SK-N-SH treated with all-trans-retinoic acid at 6 μM for 48 hours (cell line): ENCODE measurements at regions not wholly inside any gene's neighbourhood (a gene's known extent, or its start where the extent isn't known, plus 50 kb on each side); places are given as distances from the start of the nearest gene placed in this dataset.

Experiments
- ATAC-seq: fragments of 200-7000 bp; cut with Tn5 transposase; 3 replicates; pipeline ENCODE4 v1.9.1; 2020; ENCODE audit warnings: mild to moderate bottlenecking, moderate library complexity
- ARNTL ChIP-seq: fragments of 450-650 bp; formaldehyde crosslinking; IDR thresholded peaks from 2 replicates; pipeline ENCODE4 v1.5.0; 2020; ENCODE audit warnings: low read depth, mild to moderate bottlenecking, moderate library complexity, borderline replicate concordance
- CSDC2 ChIP-seq: fragments of 250-450 bp; sonication (Bioruptor Pico); IDR thresholded peaks from 2 replicates; pipeline ENCODE4 v1.5.0; 2020; ENCODE audit warnings: mild to moderate bottlenecking, moderate library complexity
- ESRRG ChIP-seq: fragments of 250-450 bp; sonication (Bioruptor Pico); IDR thresholded peaks from 2 replicates; pipeline ENCODE4 v1.6.1; 2021; ENCODE audit warnings: mild to moderate bottlenecking
- GLIS3 ChIP-seq: fragments of 250-450 bp; sonication (Bioruptor Pico); IDR thresholded peaks from 2 replicates; pipeline ENCODE4 v1.5.0; 2020; ENCODE audit warnings: mild to moderate bottlenecking, moderate library complexity
- ISL1 ChIP-seq: fragments of 250-450 bp; sonication (Bioruptor Pico); IDR thresholded peaks from 2 replicates; pipeline ENCODE4 v2.1.2; 2022; ENCODE audit warnings: mild to moderate bottlenecking, moderate library complexity
- OSR1 ChIP-seq: fragments of 250-450 bp; sonication (Bioruptor Pico); IDR thresholded peaks from 2 replicates; pipeline ENCODE4 v1.8.0; 2022; ENCODE audit warnings: moderate library complexity, mild to moderate bottlenecking, inconsistent platforms
- PPARA ChIP-seq: fragments of 250-450 bp; sonication (Bioruptor Pico); IDR thresholded peaks from 2 replicates; pipeline ENCODE4 v1.5.0; 2020; ENCODE audit warnings: mild to moderate bottlenecking, borderline replicate concordance
- RARB ChIP-seq: fragments of 250-450 bp; sonication (Bioruptor Pico); IDR thresholded peaks from 2 replicates; pipeline ENCODE4 v1.8.0; 2021; ENCODE audit warnings: mild to moderate bottlenecking, moderate library complexity
- SNAI2 ChIP-seq: fragments of 250-450 bp; sonication (Bioruptor Pico); IDR thresholded peaks from 2 replicates; pipeline ENCODE4 v1.5.0; 2020; ENCODE audit warnings: mild to moderate bottlenecking, moderate library complexity
- TCF4 ChIP-seq: fragments of 250-450 bp; sonication (Bioruptor Pico); IDR thresholded peaks from 2 replicates; pipeline ENCODE4 v1.8.0; 2021; ENCODE audit warnings: mild to moderate bottlenecking, moderate library complexity, borderline replicate concordance
- TOX ChIP-seq: fragments of 250-450 bp; sonication (Bioruptor Pico); IDR thresholded peaks from 2 replicates; pipeline ENCODE4 v1.8.0; 2021; ENCODE audit warnings: mild to moderate bottlenecking, moderate library complexity, borderline replicate concordance
- ZC3H10 ChIP-seq: fragments of 250-450 bp; sonication (Bioruptor Pico); IDR thresholded peaks from 2 replicates; pipeline ENCODE4 v1.5.1; 2021; ENCODE audit warnings: mild to moderate bottlenecking, moderate library complexity
- ZFP3 ChIP-seq: fragments of 250-450 bp; sonication (Bioruptor Pico); IDR thresholded peaks from 2 replicates; pipeline ENCODE4 v1.5.0; 2020; ENCODE audit warnings: mild to moderate bottlenecking, moderate library complexity
- ZFP30 ChIP-seq: fragments of 450-650 bp; formaldehyde crosslinking; IDR thresholded peaks from 2 replicates; pipeline ENCODE4 v1.5.0; 2022; ENCODE audit warnings: mild to moderate bottlenecking, moderate library complexity
- ZNF565 ChIP-seq: fragments of 450-650 bp; formaldehyde crosslinking; conservative IDR thresholded peaks from 2 replicates; pipeline ENCODE4 v1.5.0; 2020; ENCODE audit warnings: low read depth, mild to moderate bottlenecking, moderate library complexity
- ZNF70 ChIP-seq: fragments of 450-650 bp; formaldehyde crosslinking; IDR thresholded peaks from 2 replicates; pipeline ENCODE4 v1.5.0; 2020; ENCODE audit warnings: mild to moderate bottlenecking, moderate library complexity
- ZNF8 ChIP-seq: fragments of 450-650 bp; formaldehyde crosslinking; IDR thresholded peaks from 2 replicates; pipeline ENCODE4 v1.5.0; 2020; ENCODE audit warnings: mild to moderate bottlenecking, moderate library complexity
- TF ChIP-seq, protein P1 (sequence below): fragments of 250-450 bp; sonication (Bioruptor Pico); IDR thresholded peaks from 2 replicates; pipeline ENCODE4 v1.5.0; 2020; ENCODE audit warnings: mild to moderate bottlenecking, moderate library complexity
- TF ChIP-seq, protein P2 (sequence below): fragments of 250-450 bp; sonication (Bioruptor Pico); IDR thresholded peaks from 2 replicates; pipeline ENCODE4 v1.8.0; 2021; ENCODE audit warnings: low read depth, mild to moderate bottlenecking, moderate library complexity, borderline replicate concordance
- TF ChIP-seq, protein P3 (sequence below): fragments of 250-450 bp; sonication (Bioruptor Pico); IDR thresholded peaks from 2 replicates; pipeline ENCODE4 v1.8.0; 2020; ENCODE audit warnings: mild to moderate bottlenecking, moderate library complexity, borderline replicate concordance
- TF ChIP-seq, protein P4 (sequence below): fragments of 250-450 bp; sonication (Bioruptor Pico); IDR thresholded peaks from 2 replicates; pipeline ENCODE4 v1.5.1; 2021; ENCODE audit warnings: mild to moderate bottlenecking, moderate library complexity
- TF ChIP-seq, protein P5 (sequence below): fragments of 250-450 bp; sonication (Bioruptor Pico); IDR thresholded peaks from 2 replicates; pipeline ENCODE4 v1.5.1; 2020; ENCODE audit warnings: low read depth, mild to moderate bottlenecking, moderate library complexity

DNA sequence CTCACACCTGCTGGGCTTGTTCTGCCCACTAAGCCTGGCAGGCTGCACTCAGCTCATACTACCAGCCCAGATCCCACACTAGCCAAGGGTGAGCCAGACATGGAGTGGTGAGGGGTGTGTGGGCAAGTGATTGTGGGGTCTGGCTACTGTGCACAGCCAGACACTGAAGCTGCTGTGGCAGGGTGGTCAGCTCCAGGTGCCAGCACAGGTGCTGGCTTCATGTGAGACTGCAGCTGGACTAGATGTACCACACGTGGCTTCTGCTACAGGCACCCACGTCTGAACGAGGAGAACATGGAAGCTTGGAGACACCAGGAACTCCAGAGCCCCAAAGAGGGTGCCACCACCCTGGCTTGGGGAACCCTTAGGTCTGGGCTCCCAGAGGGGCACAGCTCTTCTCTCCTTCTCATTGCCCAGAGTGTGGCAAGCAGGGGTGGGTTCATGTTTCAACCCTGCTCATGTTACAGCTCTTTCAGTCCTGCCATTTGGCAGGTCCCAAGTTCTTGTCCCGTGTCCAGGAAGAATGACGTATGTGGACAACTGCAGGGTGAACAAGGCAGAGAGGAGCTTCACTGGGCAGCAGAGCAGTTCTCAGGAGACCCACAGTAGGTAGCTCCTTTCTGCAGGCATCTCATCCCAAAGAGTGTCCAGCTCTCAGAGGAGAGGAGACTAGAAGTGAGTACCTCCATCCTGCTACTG lies 1624.2 kb upstream of the TMEFF2 start:
- no peak for ATAC-seq
- TF ChIP-seq, protein P1, sequence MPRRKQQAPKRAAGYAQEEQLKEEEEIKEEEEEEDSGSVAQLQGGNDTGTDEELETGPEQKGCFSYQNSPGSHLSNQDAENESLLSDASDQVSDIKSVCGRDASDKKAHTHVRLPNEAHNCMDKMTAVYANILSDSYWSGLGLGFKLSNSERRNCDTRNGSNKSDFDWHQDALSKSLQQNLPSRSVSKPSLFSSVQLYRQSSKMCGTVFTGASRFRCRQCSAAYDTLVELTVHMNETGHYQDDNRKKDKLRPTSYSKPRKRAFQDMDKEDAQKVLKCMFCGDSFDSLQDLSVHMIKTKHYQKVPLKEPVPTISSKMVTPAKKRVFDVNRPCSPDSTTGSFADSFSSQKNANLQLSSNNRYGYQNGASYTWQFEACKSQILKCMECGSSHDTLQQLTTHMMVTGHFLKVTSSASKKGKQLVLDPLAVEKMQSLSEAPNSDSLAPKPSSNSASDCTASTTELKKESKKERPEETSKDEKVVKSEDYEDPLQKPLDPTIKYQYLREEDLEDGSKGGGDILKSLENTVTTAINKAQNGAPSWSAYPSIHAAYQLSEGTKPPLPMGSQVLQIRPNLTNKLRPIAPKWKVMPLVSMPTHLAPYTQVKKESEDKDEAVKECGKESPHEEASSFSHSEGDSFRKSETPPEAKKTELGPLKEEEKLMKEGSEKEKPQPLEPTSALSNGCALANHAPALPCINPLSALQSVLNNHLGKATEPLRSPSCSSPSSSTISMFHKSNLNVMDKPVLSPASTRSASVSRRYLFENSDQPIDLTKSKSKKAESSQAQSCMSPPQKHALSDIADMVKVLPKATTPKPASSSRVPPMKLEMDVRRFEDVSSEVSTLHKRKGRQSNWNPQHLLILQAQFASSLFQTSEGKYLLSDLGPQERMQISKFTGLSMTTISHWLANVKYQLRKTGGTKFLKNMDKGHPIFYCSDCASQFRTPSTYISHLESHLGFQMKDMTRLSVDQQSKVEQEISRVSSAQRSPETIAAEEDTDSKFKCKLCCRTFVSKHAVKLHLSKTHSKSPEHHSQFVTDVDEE (CRISPR knock-in tag): no peak
- TF ChIP-seq ISL1 (no peak), ZNF565 (CRISPR knock-in tag) (no peak), TCF4 (CRISPR knock-in tag) (no peak), OSR1 (CRISPR knock-in tag) (no peak), ZC3H10 (CRISPR knock-in tag) (no peak), ZFP3 (CRISPR knock-in tag) (no peak), ARNTL (CRISPR knock-in tag) (no peak), ZNF8 (no peak), TOX (CRISPR knock-in tag) (no peak), CSDC2 (no peak), RARB (CRISPR knock-in tag) (no peak), ESRRG (CRISPR knock-in tag) (no peak)
- TF ChIP-seq, protein P2, sequence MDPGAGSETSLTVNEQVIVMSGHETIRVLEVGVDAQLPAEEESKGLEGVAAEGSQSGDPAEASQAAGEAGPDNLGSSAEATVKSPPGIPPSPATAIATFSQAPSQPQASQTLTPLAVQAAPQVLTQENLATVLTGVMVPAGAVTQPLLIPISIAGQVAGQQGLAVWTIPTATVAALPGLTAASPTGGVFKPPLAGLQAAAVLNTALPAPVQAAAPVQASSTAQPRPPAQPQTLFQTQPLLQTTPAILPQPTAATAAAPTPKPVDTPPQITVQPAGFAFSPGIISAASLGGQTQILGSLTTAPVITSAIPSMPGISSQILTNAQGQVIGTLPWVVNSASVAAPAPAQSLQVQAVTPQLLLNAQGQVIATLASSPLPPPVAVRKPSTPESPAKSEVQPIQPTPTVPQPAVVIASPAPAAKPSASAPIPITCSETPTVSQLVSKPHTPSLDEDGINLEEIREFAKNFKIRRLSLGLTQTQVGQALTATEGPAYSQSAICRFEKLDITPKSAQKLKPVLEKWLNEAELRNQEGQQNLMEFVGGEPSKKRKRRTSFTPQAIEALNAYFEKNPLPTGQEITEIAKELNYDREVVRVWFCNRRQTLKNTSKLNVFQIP (CRISPR knock-in tag): no peak
- TF ChIP-seq, protein P3, sequence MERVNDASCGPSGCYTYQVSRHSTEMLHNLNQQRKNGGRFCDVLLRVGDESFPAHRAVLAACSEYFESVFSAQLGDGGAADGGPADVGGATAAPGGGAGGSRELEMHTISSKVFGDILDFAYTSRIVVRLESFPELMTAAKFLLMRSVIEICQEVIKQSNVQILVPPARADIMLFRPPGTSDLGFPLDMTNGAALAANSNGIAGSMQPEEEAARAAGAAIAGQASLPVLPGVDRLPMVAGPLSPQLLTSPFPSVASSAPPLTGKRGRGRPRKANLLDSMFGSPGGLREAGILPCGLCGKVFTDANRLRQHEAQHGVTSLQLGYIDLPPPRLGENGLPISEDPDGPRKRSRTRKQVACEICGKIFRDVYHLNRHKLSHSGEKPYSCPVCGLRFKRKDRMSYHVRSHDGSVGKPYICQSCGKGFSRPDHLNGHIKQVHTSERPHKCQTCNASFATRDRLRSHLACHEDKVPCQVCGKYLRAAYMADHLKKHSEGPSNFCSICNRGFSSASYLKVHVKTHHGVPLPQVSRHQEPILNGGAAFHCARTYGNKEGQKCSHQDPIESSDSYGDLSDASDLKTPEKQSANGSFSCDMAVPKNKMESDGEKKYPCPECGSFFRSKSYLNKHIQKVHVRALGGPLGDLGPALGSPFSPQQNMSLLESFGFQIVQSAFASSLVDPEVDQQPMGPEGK: no peak

DNA sequence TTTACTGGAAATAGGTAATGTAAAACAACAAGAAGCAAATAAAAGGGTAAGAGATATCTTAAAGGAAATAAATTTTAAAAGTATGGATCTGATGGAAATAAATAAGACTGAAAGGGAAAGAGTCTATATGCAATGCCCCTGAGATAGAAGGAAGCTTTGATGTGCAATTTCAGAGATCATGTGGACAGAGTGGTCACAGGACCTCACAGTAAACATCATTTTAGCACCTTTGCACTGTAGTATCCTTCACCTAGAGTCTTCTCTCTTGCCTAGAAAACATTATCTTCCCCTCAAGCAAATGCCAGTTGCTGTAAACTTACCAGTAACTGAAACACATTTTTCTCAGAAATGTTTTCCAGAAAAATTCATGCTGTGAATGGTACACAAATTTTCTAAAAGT lies 1621.3 kb upstream of the TMEFF2 start:
- no peak for ATAC-seq
- TF ChIP-seq CSDC2: no peak
- no peak for TF ChIP-seq PPARA (CRISPR knock-in tag)
- TF ChIP-seq ZFP30 (CRISPR knock-in tag): no peak
- no peak for TF ChIP-seq GLIS3 (CRISPR knock-in tag)
- TF ChIP-seq SNAI2: no peak
- TF ChIP-seq TOX (CRISPR knock-in tag): no peak
- no peak for TF ChIP-seq ISL1
- TF ChIP-seq, protein P2 (CRISPR knock-in tag): no peak
- TF ChIP-seq, protein P1 (CRISPR knock-in tag): no peak
- TF ChIP-seq TCF4 (CRISPR knock-in tag): no peak
- no peak for TF ChIP-seq ZC3H10 (CRISPR knock-in tag)
- TF ChIP-seq RARB (CRISPR knock-in tag): no peak
- TF ChIP-seq, protein P4, sequence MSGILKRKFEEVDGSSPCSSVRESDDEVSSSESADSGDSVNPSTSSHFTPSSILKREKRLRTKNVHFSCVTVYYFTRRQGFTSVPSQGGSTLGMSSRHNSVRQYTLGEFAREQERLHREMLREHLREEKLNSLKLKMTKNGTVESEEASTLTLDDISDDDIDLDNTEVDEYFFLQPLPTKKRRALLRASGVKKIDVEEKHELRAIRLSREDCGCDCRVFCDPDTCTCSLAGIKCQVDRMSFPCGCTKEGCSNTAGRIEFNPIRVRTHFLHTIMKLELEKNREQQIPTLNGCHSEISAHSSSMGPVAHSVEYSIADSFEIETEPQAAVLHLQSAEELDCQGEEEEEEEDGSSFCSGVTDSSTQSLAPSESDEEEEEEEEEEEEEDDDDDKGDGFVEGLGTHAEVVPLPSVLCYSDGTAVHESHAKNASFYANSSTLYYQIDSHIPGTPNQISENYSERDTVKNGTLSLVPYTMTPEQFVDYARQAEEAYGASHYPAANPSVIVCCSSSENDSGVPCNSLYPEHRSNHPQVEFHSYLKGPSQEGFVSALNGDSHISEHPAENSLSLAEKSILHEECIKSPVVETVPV: no peak
- no peak for TF ChIP-seq ZNF70 (CRISPR knock-in tag)
- TF ChIP-seq, protein P5, sequence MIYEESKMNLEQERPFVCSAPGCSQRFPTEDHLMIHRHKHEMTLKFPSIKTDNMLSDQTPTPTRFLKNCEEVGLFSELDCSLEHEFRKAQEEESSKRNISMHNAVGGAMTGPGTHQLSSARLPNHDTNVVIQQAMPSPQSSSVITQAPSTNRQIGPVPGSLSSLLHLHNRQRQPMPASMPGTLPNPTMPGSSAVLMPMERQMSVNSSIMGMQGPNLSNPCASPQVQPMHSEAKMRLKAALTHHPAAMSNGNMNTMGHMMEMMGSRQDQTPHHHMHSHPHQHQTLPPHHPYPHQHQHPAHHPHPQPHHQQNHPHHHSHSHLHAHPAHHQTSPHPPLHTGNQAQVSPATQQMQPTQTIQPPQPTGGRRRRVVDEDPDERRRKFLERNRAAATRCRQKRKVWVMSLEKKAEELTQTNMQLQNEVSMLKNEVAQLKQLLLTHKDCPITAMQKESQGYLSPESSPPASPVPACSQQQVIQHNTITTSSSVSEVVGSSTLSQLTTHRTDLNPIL: no peak
- TF ChIP-seq ZFP3 (CRISPR knock-in tag): no peak
